ENCODE measurements at regions not wholly inside any gene's neighbourhood (a gene's known extent, or its start where the extent isn't known, plus 50 kb on each side); places are given as distances from the start of the nearest gene placed in this dataset.

- TF ChIP-seq, protein P1, sequence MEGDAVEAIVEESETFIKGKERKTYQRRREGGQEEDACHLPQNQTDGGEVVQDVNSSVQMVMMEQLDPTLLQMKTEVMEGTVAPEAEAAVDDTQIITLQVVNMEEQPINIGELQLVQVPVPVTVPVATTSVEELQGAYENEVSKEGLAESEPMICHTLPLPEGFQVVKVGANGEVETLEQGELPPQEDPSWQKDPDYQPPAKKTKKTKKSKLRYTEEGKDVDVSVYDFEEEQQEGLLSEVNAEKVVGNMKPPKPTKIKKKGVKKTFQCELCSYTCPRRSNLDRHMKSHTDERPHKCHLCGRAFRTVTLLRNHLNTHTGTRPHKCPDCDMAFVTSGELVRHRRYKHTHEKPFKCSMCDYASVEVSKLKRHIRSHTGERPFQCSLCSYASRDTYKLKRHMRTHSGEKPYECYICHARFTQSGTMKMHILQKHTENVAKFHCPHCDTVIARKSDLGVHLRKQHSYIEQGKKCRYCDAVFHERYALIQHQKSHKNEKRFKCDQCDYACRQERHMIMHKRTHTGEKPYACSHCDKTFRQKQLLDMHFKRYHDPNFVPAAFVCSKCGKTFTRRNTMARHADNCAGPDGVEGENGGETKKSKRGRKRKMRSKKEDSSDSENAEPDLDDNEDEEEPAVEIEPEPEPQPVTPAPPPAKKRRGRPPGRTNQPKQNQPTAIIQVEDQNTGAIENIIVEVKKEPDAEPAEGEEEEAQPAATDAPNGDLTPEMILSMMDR (IDR thresholded peaks at IDR 0.05; ENCODE audit: insufficient read depth in 1 of 2, low read depth in 1 of 2, low read length in 1 of 2, severe bottlenecking in 1 of 2, unreplicated experiment in 1 of 2): no peak
- Mint-ChIP-seq H3K4me1 (ENCODE audit: low read depth, unreplicated experiment) (no peaks in the 10 kb centered on the region), H3K36me3 (ENCODE audit: insufficient read depth, unreplicated experiment) (no peaks in the 10 kb centered on the region), H3K27ac (ENCODE audit: unreplicated experiment) (no peak overlapping the region), H3K9me3 (ENCODE audit: unreplicated experiment) (no peaks in the 10 kb centered on the region), H3K4me3 (ENCODE audit: unreplicated experiment) (no peak overlapping the region), H3K27me3 (ENCODE audit: insufficient read depth, unreplicated experiment) (no peaks in the 10 kb centered on the region)
- no TSS peak for BruUV-seq (replicated peaks)
- DNase-seq: no peak
- Histone ChIP-seq H3K36me3 (ENCODE audit: control insufficient read depth, insufficient read depth, low read length) (no peaks in the 10 kb centered on the region), H3K4me3 (ENCODE audit: low read depth, low read length) (no peak overlapping the region), H3K4me1 (no peaks in the 10 kb centered on the region), H3K9me3 (no peaks in the 10 kb centered on the region), H3K27me3 (replicated peaks; ENCODE audit: control insufficient read depth, insufficient read depth, low read length) (no peaks in the 10 kb centered on the region)
- ChIA-PET CTCF (interaction anchor here (0.6 kb wide), 1 partner anchor 29 kb away, joined by 9 read pairs; no protein-coding TSS in a partner anchor), POLR2A (no interaction called here)
- intact Hi-C loops (cut with micrococcal nuclease; ENCODE audit: unreplicated experiment): no loop called here
Observed at GRCh38 chr7:84509522-84509921, 314.9 kb upstream of the SEMA3A start.

GRCh38 chr7:84508606-84509005, 314.0 kb upstream of the SEMA3A start:
- TF ChIP-seq, protein P1 (IDR thresholded peaks at IDR 0.05; ENCODE audit: insufficient read depth in 1 of 2, low read depth in 1 of 2, low read length in 1 of 2, severe bottlenecking in 1 of 2, unreplicated experiment in 1 of 2): no peak
- no peak for DNase-seq
- no peak overlapping the region for H3K27ac Mint-ChIP-seq (ENCODE audit: unreplicated experiment)
- ChIA-PET POLR2A (no interaction called here), CTCF (no interaction called here)
- H3K4me3 Mint-ChIP-seq (ENCODE audit: unreplicated experiment): no peak overlapping the region
- Histone ChIP-seq H3K36me3 (ENCODE audit: control insufficient read depth, insufficient read depth, low read length) (no peaks in the 10 kb centered on the region), H3K9me3 (no peaks in the 10 kb centered on the region), H3K4me1 (no peaks in the 10 kb centered on the region), H3K27me3 (replicated peaks; ENCODE audit: control insufficient read depth, insufficient read depth, low read length) (no peaks in the 10 kb centered on the region), H3K4me3 (ENCODE audit: low read depth, low read length) (no peak overlapping the region)
- no peaks in the 10 kb centered on the region for H3K4me1 Mint-ChIP-seq (ENCODE audit: low read depth, unreplicated experiment)
- no peaks in the 10 kb centered on the region for H3K27me3 Mint-ChIP-seq (ENCODE audit: insufficient read depth, unreplicated experiment)
- H3K9me3 Mint-ChIP-seq (ENCODE audit: unreplicated experiment): no peaks in the 10 kb centered on the region
- intact Hi-C loops (cut with micrococcal nuclease; ENCODE audit: unreplicated experiment): no loop called here
- no TSS peak for BruUV-seq (replicated peaks)
- no peaks in the 10 kb centered on the region for H3K36me3 Mint-ChIP-seq (ENCODE audit: insufficient read depth, unreplicated experiment)

DNA sequence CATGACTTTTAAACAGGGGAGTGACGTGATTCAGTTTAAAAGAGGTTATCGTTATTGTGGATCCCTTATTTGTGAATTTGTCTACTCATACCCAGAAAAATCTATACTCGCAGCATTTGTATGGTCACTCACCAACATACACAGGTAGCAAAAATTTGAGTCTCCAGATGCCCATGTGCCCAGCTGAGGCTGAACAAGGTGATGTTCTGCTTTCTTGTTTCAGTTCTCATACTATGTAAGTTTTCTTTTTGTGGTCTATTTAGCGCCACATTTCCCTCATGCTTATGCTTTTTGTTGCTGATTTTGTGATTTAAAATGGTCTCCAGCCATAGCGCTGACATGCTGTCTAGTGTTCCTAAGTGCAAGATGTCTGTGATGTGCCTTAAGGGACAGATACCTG, 312.9 kb upstream of the SEMA3A start:
- H3K27me3 Mint-ChIP-seq (ENCODE audit: insufficient read depth, unreplicated experiment): no peaks in the 10 kb centered on the region
- no peaks in the 10 kb centered on the region for H3K36me3 ChIP-seq (ENCODE audit: control insufficient read depth, insufficient read depth, low read length)
- no peaks in the 10 kb centered on the region for H3K36me3 Mint-ChIP-seq (ENCODE audit: insufficient read depth, unreplicated experiment)
- H3K27ac Mint-ChIP-seq (ENCODE audit: unreplicated experiment): no peak overlapping the region
- H3K4me1 Mint-ChIP-seq (ENCODE audit: low read depth, unreplicated experiment): no peaks in the 10 kb centered on the region
- ChIA-PET POLR2A (no interaction called here), CTCF (no interaction called here)
- no peak for DNase-seq
- TF ChIP-seq, protein P1 (IDR thresholded peaks at IDR 0.05; ENCODE audit: insufficient read depth in 1 of 2, low read depth in 1 of 2, low read length in 1 of 2, severe bottlenecking in 1 of 2, unreplicated experiment in 1 of 2): no peak
- H3K4me1 ChIP-seq: no peaks in the 10 kb centered on the region
- H3K4me3 Mint-ChIP-seq (ENCODE audit: unreplicated experiment): no peak overlapping the region
- no peaks in the 10 kb centered on the region for H3K9me3 ChIP-seq
- intact Hi-C loops (cut with micrococcal nuclease; ENCODE audit: unreplicated experiment): no loop called here
- BruUV-seq (replicated peaks): no TSS peak
- no peak overlapping the region for H3K4me3 ChIP-seq (ENCODE audit: low read depth, low read length)
- H3K9me3 Mint-ChIP-seq (ENCODE audit: unreplicated experiment): no peaks in the 10 kb centered on the region
- H3K27me3 ChIP-seq (replicated peaks; ENCODE audit: control insufficient read depth, insufficient read depth, low read length): no peaks in the 10 kb centered on the region

All from Caco-2 (cell line).